Natural killer cell (primary cell): ENCODE measurements at regions not wholly inside any gene's neighbourhood (a gene's known extent, or its start where the extent isn't known, plus 50 kb on each side); places are given as distances from the start of the nearest gene placed in this dataset.
A peak's percentile ranks its signal among the peaks of the same experiment; 100 is the strongest.

ENCODE experiments used
- ATAC-seq, 3 donors: fragments of 150-1000 bp in 2 of 3; fragments of 200-7000 bp in 1 of 3; cut with Tn5 transposase; 1 replicate in 1 of 3; 2 replicates in 2 of 3; pipeline ENCODE4 v1.10.0; 2021; ENCODE audit warnings: mild to moderate bottlenecking in 2 of 3, moderate library complexity in 2 of 3
- DNase-seq, 2 donors: peaks; one replicate each; pipeline versions ENCODE4 v3.0.0 to v3.0.0-alpha.2; 2013 to 2021; ENCODE audit warnings: mixed read lengths in 1 of 2
- H3K27ac ChIP-seq: one replicate; pipeline ENCODE4 v1.5.1; 2013; ENCODE audit warnings: mild to moderate bottlenecking, low read length
- H3K27me3 ChIP-seq: one replicate; pipeline ENCODE4 v1.6.1; 2013; ENCODE audit warnings: low read length; ENCODE audit not compliant: control insufficient read depth, insufficient read depth
- H3K36me3 ChIP-seq: one replicate; pipeline ENCODE4 v1.6.1; 2013; ENCODE audit warnings: low read length; ENCODE audit not compliant: control insufficient read depth, insufficient read depth
- H3K4me1 ChIP-seq: one replicate; pipeline ENCODE4 v1.6.1; 2013; ENCODE audit warnings: low read length; ENCODE audit not compliant: control insufficient read depth, insufficient read depth
- H3K4me3 ChIP-seq: one replicate; pipeline ENCODE4 v1.5.1; 2013; ENCODE audit warnings: low read length
- H3K9me3 ChIP-seq: one replicate; pipeline ENCODE4 v1.6.1; 2013; ENCODE audit warnings: low read length; ENCODE audit not compliant: control insufficient read depth, insufficient read depth
- H3K27ac Mint-ChIP-seq, 2 donors: one replicate each; pipeline ENCODE4 v1.8.0; 2022; ENCODE audit warnings: mild to moderate bottlenecking in 2 of 2, mixed read lengths in 2 of 2, moderate library complexity in 1 of 2
- H3K27me3 Mint-ChIP-seq, 2 donors: one replicate each; pipeline ENCODE4 v1.8.0; 2022; ENCODE audit warnings: low read depth in 2 of 2, mixed read lengths in 2 of 2
- H3K36me3 Mint-ChIP-seq: one replicate; pipeline ENCODE4 v1.8.0; 2022; ENCODE audit warnings: mixed read lengths
- H3K4me1 Mint-ChIP-seq, 2 donors: one replicate each; pipeline ENCODE4 v1.8.0; 2022; ENCODE audit warnings: mixed read lengths in 2 of 2
- H3K4me3 Mint-ChIP-seq: one replicate; pipeline ENCODE4 v1.8.0; 2022; ENCODE audit warnings: mild to moderate bottlenecking, moderate library complexity, mixed read lengths
- H3K9me3 Mint-ChIP-seq, 2 donors: one replicate each; pipeline ENCODE4 v1.8.0; 2022; ENCODE audit warnings: mixed read lengths in 2 of 2
- WGBS: methylation state at CpG from one replicate; pipeline ENCODE4 v1.1.7; 2013; ENCODE audit warnings: missing lambda C conversion rate; ENCODE audit not compliant: insufficient coverage; 5-methylcytosine and 5-hydroxymethylcytosine counted together
- intact Hi-C: fragments of 100-400 bp; cut with micrococcal nuclease; formaldehyde crosslinking; loops from one replicate; pipeline ENCODE4 v1.14.2; 2022
- TF ChIP-seq, protein P1 (sequence below): fragments of 200-600 bp; IDR thresholded peaks from one replicate; pipeline ENCODE4 v1.8.0; 2022; ENCODE audit warnings: antibody characterized with exemption

DNA sequence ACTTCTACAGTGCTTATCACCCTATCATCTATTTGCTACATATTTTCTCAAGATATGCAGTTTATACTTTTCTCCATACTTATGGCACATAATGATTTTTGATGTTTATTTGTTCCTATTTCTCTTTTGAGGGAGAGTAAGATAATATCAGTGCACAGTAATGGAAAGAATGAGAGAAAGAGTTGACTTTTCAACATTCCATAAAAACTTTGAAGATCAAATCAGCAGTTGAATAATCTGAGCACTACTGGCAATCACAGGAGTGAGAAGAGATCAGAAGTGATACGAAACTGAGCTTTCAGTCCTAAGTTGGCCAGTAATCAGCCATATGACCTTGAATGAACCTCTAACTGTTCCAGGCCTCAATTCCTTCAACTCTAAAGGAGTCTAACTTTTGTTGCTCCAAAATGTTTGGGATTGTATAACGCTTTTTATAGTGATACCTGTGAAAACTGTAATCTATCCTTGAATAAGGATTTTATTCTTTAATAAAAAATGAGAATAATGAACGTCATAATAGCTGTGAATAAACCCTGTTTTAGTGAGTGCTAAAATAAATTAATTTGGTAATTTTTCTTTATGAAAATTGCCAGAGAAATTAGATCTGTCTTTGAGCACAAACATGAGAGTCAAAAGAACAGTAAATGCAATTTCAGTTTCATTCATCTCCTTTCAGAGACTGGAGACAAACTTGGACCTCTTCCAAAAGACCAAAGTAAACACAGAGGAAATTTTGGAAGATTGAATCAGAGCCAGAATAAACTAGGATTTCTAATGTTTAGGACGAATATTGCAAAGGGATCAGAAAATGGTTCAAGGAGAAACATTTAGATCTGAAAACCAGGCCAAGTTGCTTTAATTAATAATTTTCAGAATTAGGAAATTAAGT lies 309.9 kb downstream of the ADGRL2 start:
- TF ChIP-seq, protein P1, sequence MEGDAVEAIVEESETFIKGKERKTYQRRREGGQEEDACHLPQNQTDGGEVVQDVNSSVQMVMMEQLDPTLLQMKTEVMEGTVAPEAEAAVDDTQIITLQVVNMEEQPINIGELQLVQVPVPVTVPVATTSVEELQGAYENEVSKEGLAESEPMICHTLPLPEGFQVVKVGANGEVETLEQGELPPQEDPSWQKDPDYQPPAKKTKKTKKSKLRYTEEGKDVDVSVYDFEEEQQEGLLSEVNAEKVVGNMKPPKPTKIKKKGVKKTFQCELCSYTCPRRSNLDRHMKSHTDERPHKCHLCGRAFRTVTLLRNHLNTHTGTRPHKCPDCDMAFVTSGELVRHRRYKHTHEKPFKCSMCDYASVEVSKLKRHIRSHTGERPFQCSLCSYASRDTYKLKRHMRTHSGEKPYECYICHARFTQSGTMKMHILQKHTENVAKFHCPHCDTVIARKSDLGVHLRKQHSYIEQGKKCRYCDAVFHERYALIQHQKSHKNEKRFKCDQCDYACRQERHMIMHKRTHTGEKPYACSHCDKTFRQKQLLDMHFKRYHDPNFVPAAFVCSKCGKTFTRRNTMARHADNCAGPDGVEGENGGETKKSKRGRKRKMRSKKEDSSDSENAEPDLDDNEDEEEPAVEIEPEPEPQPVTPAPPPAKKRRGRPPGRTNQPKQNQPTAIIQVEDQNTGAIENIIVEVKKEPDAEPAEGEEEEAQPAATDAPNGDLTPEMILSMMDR = no peak
- H3K36me3 ChIP-seq = no peaks in the 10 kb centered on the region
- intact Hi-C loops = no loop called here
- WGBS = 77% methylated on average over 2 of the region's 4 CpGs
- H3K4me1 Mint-ChIP-seq = peaks cover 19 to 22% of the 10 kb centered on the region in 2 donors
- H3K27me3 Mint-ChIP-seq = no peaks in the 10 kb centered on the region
- H3K4me3 ChIP-seq = no peak overlapping the region
- no peak for ATAC-seq
- no peak for DNase-seq
- H3K36me3 Mint-ChIP-seq = no peaks in the 10 kb centered on the region
- H3K4me1 ChIP-seq = peaks cover 3% of the 10 kb centered on the region
- no peak overlapping the region for H3K27ac Mint-ChIP-seq
- H3K27ac ChIP-seq = no peak overlapping the region
- H3K9me3 ChIP-seq = no peaks in the 10 kb centered on the region
- no peaks in the 10 kb centered on the region for H3K9me3 Mint-ChIP-seq
- H3K4me3 Mint-ChIP-seq = no peak overlapping the region
- no peaks in the 10 kb centered on the region for H3K27me3 ChIP-seq

DNA sequence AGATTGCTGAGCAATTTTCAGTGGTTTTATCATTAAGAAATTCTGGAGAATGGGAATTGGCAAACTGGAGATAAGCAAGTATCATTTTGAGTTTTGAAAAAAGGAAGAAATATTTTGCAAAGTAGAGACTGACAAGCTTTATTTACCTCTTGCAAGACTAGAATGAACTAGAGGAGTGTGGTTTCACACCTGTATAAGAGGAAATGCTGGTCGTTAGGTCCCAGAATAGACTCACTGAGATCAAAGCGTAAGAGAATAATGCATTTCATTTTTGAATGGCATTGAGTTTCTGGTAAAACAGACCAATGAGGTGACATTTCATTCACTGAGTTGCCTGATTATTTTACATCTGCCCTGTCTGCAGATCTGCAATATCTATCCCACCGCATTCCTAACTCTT lies 308.1 kb downstream of the ADGRL2 start:
- no peak overlapping the region for H3K4me3 ChIP-seq
- H3K36me3 ChIP-seq = no peaks in the 10 kb centered on the region
- no peak overlapping the region for H3K27ac ChIP-seq
- Mint-ChIP-seq H3K4me3 (peak overlapping the region; percentile 51), H3K4me1 (peaks cover 19 to 22% of the 10 kb centered on the region in 2 donors), H3K27ac (peak overlapping the region in 1 of 2 donors; percentile 8), H3K36me3 (no peaks in the 10 kb centered on the region), H3K9me3 (peaks cover 3 to 6% of the 10 kb centered on the region in 2 donors), H3K27me3 (no peaks in the 10 kb centered on the region)
- TF ChIP-seq, protein P1 = no peak
- 7% methylated on average over 2 of the region's 3 CpGs for WGBS
- no peak for DNase-seq
- H3K27me3 ChIP-seq = no peaks in the 10 kb centered on the region
- H3K4me1 ChIP-seq = peaks cover 3% of the 10 kb centered on the region
- ATAC-seq = peak in 2 of 3 donors; percentile 57 to 59
- no peaks in the 10 kb centered on the region for H3K9me3 ChIP-seq
- intact Hi-C loops = no loop called here

DNA sequence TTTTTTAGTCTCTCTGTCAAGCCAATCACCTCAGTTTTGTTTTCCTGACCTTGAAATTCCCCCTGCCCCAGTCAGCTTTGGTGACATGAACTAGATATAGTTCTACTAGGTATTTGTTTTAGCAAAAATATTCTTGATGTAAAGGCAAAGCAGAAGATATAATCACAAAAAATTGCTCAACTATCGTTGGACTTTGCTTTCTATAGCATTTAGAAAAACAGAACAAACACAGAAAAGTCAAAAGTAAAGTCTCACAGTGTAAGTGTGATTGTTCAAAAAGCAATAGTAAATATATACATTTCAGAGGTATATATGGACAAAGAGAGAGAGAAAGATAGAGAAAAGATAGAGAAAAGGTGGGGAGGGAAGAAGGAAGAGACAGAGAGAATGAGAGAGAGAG lies 305.9 kb downstream of the ADGRL2 start:
- ATAC-seq (no peak), DNase-seq (no peak)
- no peaks in the 10 kb centered on the region for H3K27me3 ChIP-seq
- H3K4me1 ChIP-seq = peaks cover 3% of the 10 kb centered on the region
- Mint-ChIP-seq H3K36me3 (no peaks in the 10 kb centered on the region), H3K9me3 (peaks cover 6 to 7% of the 10 kb centered on the region in 2 donors), H3K27me3 (no peaks in the 10 kb centered on the region), H3K4me3 (no peak overlapping the region), H3K27ac (no peak overlapping the region), H3K4me1 (peaks cover 19 to 22% of the 10 kb centered on the region in 2 donors)
- WGBS = no CpG with 5 or more reads among the region's 1 CpG
- no peaks in the 10 kb centered on the region for H3K36me3 ChIP-seq
- intact Hi-C loops = no loop called here
- TF ChIP-seq, protein P1 = no peak
- H3K27ac ChIP-seq = no peak overlapping the region
- no peaks in the 10 kb centered on the region for H3K9me3 ChIP-seq
- H3K4me3 ChIP-seq = no peak overlapping the region
